HCT116 (cell line): ENCODE measurements at regions not wholly inside any gene's neighbourhood (a gene's known extent, or its start where the extent isn't known, plus 50 kb on each side); places are given as distances from the start of the nearest gene placed in this dataset.

Source experiments
- ATAC-seq: fragments of 200-7000 bp; cut with Tn5 transposase; 2 replicates; pipeline ENCODE4 v1.9.1; 2020; ENCODE audit warnings: mild to moderate bottlenecking, moderate library complexity
- BruUV-seq: library from RNA; stranded (reverse); fragments of 400-500 nt; replicated peaks from 2 replicates; lab custom pipeline; 2021; lab: Mats Ljungman, UMichigan
- CTCF ChIA-PET: fragments of 300-600 bp; sonication (Branson Sonifier 250); formaldehyde crosslinking; loops from one replicate; lab custom pipeline; 2021; ENCODE audit warnings: antibody characterized with exemption; lab: Charles Lee
- POLR2A ChIA-PET: fragments of 300-600, 350-600 bp; sonication (Branson Sonifier 250); formaldehyde crosslinking; loops from one replicate; lab custom pipeline; 2021; ENCODE audit warnings: antibody characterized with exemption; lab: Charles Lee
- RAD21 ChIA-PET, 2 experiments: fragments of 300-600 bp; sonication (Branson Sonifier 250); formaldehyde crosslinking; loops; one replicate each; lab custom pipeline; 2023; ENCODE audit warnings: low total read pairs in 2 of 2; ENCODE audit not compliant: uncharacterized antibody in 2 of 2, unreplicated experiment in 2 of 2, low non-redundant PET in 1 of 2; lab: Charles Lee
- DNase-seq: peaks from one replicate; pipeline ENCODE4 v3.0.0-alpha.2; 2010; ENCODE audit warnings: low read depth, low spot score
- H2AFZ ChIP-seq: fragments of 200-600 bp; shearing (Covaris generic), sonication (generic); 2 replicates; pipeline ENCODE4 v1.6.1; 2017; ENCODE audit warnings: low read depth, mixed run types, mixed read lengths, antibody characterized with exemption, low read length; ENCODE audit not compliant: poor library complexity, severe bottlenecking
- H3K27ac ChIP-seq: 2 replicates; pipeline ENCODE4 v1.5.1; 2012; ENCODE audit warnings: low read depth, low read length
- H3K27me3 ChIP-seq: fragments of 200-600 bp; sonication (generic); 2 replicates; pipeline ENCODE4 v1.6.1; 2016; ENCODE audit warnings: mixed run types, low read length, mixed read lengths; ENCODE audit not compliant: insufficient read depth
- H3K36me3 ChIP-seq, 2 experiments: fragments of 200-500 bp in 1 of 2; fragments of 200-600 bp in 1 of 2; sonication (Bioruptor generic) in 1 of 2; sonication (generic) in 1 of 2; 2 replicates each; pipeline versions ENCODE4 v1.5.1 to v1.6.1; 2014 to 2016; ENCODE audit warnings: low read length in 2 of 2, inconsistent platforms in 1 of 2, mixed read lengths in 1 of 2, mixed run types in 1 of 2; ENCODE audit not compliant: insufficient read depth in 2 of 2, control insufficient read depth in 1 of 2
- H3K4me1 ChIP-seq, 2 experiments: fragments of 200-600 bp in 1 of 2; sonication (generic) in 1 of 2; 2 replicates each; pipeline versions ENCODE4 v1.5.1 to v1.6.1; 2012 to 2017; ENCODE audit warnings: low read length in 2 of 2, inconsistent platforms in 1 of 2, mild to moderate bottlenecking in 1 of 2, mixed read lengths in 1 of 2, mixed run types in 1 of 2, moderate library complexity in 1 of 2; ENCODE audit not compliant: insufficient read depth in 2 of 2, control insufficient read depth in 1 of 2
- H3K4me2 ChIP-seq: fragments of 200-600 bp; sonication (generic); 2 replicates; pipeline ENCODE4 v1.6.1; 2017; ENCODE audit warnings: mixed run types, low read length, mixed read lengths
- H3K4me3 ChIP-seq, 2 experiments: fragments of 200-600 bp in 1 of 2; sonication (generic) in 1 of 2; replicated peaks in 1 of 2; 2 replicates each; pipeline ENCODE4 v1.5.1; 2011 to 2016; ENCODE audit warnings: low read length in 2 of 2, control low read depth in 1 of 2, low read depth in 1 of 2, mild to moderate bottlenecking in 1 of 2, mixed read lengths in 1 of 2, mixed run types in 1 of 2
- H3K79me2 ChIP-seq: fragments of 200-600 bp; sonication (generic); 2 replicates; pipeline ENCODE4 v1.6.1; 2017; ENCODE audit warnings: mild to moderate bottlenecking, mixed run types, low read length, moderate library complexity, mixed read lengths; ENCODE audit not compliant: insufficient read depth
- H3K9ac ChIP-seq: fragments of 200-600 bp; sonication (generic); 2 replicates; pipeline ENCODE4 v1.6.1; 2016; ENCODE audit warnings: low read length, mixed read lengths
- H3K9me2 ChIP-seq: fragments of 200-600 bp; sonication (generic), shearing (Covaris generic); 2 replicates; pipeline ENCODE4 v1.6.1; 2017; ENCODE audit warnings: mixed run types, mild to moderate bottlenecking, moderate library complexity; ENCODE audit not compliant: insufficient read depth
- H3K9me3 ChIP-seq, 2 experiments: fragments of 200-500 bp in 1 of 2; fragments of 200-600 bp in 1 of 2; sonication (Bioruptor generic) in 1 of 2; sonication (generic) in 1 of 2; 2 replicates each; pipeline ENCODE4 v1.6.1; 2014 to 2017; ENCODE audit warnings: low read length in 2 of 2, mixed read lengths in 2 of 2, inconsistent platforms in 1 of 2, low read depth in 1 of 2, mild to moderate bottlenecking in 1 of 2, mixed run types in 1 of 2, moderate library complexity in 1 of 2; ENCODE audit not compliant: control insufficient read depth in 1 of 2, insufficient read depth in 1 of 2
- H4K20me1 ChIP-seq: fragments of 200-600 bp; sonication (generic), shearing (Covaris generic); 2 replicates; pipeline ENCODE4 v1.6.1; 2017; ENCODE audit warnings: mixed run types, mild to moderate bottlenecking, moderate library complexity; ENCODE audit not compliant: insufficient read depth
- CBX3 ChIP-seq: IDR thresholded peaks from 2 replicates; pipeline ENCODE4 v1.6.1; 2012; ENCODE audit warnings: low read depth
- CEBPB ChIP-seq: IDR thresholded peaks from 2 replicates; pipeline ENCODE4 v1.6.1; 2012; ENCODE audit warnings: low read depth
- EGR1 ChIP-seq: IDR thresholded peaks from 2 replicates; pipeline ENCODE4 v1.6.1; 2012; ENCODE audit warnings: low read depth
- ELF1 ChIP-seq: IDR thresholded peaks from 2 replicates; pipeline ENCODE4 v1.6.1; 2012; ENCODE audit warnings: low read depth, borderline replicate concordance
- EZH2 ChIP-seq: fragments of 200-600 bp; sonication (generic); IDR thresholded peaks from 2 replicates; pipeline ENCODE4 v1.6.1; 2017; ENCODE audit warnings: antibody characterized with exemption, mixed run types
- EZH2phosphoT487 ChIP-seq: fragments of 200-600 bp; IDR thresholded peaks from 2 replicates; pipeline ENCODE4 v1.6.1; 2018; ENCODE audit warnings: antibody characterized with exemption, borderline replicate concordance
- FOSL1 ChIP-seq: IDR thresholded peaks from 2 replicates; pipeline ENCODE4 v1.6.1; 2012; ENCODE audit warnings: low read depth
- JUND ChIP-seq: IDR thresholded peaks from 2 replicates; pipeline ENCODE4 v1.6.1; 2012
- POLR2A ChIP-seq: IDR thresholded peaks from 2 replicates; pipeline ENCODE4 v1.7.0; 2011; ENCODE audit warnings: borderline replicate concordance; ENCODE audit not compliant: insufficient read depth, insufficient read length; ENCODE audit errors: extremely low read depth
- POLR2AphosphoS5 ChIP-seq: IDR thresholded peaks from 2 replicates; pipeline ENCODE4 v1.6.1; 2011; ENCODE audit warnings: mild to moderate bottlenecking, low read depth, low read length, moderate library complexity
- SRF ChIP-seq: IDR thresholded peaks from 2 replicates; pipeline ENCODE4 v1.6.1; 2012; ENCODE audit warnings: low read depth
- TCF7L2 ChIP-seq: IDR thresholded peaks from 2 replicates; pipeline ENCODE4 v1.7.0; 2011; ENCODE audit warnings: borderline replicate concordance, inconsistent platforms; ENCODE audit not compliant: insufficient read depth, insufficient read length; ENCODE audit errors: extremely low read depth
- YY1 ChIP-seq: IDR thresholded peaks from 2 replicates; pipeline ENCODE4 v1.6.1; 2011; ENCODE audit warnings: low read length, low read depth, moderate library complexity, mild to moderate bottlenecking; ENCODE audit not compliant: insufficient replicate concordance; ENCODE audit errors: extremely low read depth
- ZFX ChIP-seq: fragments of 450-650 bp; IDR thresholded peaks from 2 replicates; pipeline ENCODE4 v1.6.1; 2017
- ZNF274 ChIP-seq: fragments of 200-500 bp; sonication (Bioruptor generic); IDR thresholded peaks from 2 replicates; pipeline ENCODE4 v1.6.1; 2014; ENCODE audit warnings: mild to moderate bottlenecking, low read depth, low read length, inconsistent platforms
- intact Hi-C: fragments of 100-400 bp; cut with micrococcal nuclease; formaldehyde crosslinking; loops from 2 replicates; pipeline ENCODE4 v1.10.0; 2022
- TF ChIP-seq, protein P1 (sequence below): IDR thresholded peaks from 2 replicates; pipeline ENCODE4 v1.6.1; 2012
- TF ChIP-seq, protein P2 (sequence below): IDR thresholded peaks from 2 replicates; pipeline ENCODE4 v1.6.1; 2012; ENCODE audit warnings: low read depth
- TF ChIP-seq, protein P3 (sequence below): IDR thresholded peaks from 2 replicates; pipeline ENCODE4 v1.6.1; 2012
- TF ChIP-seq, protein P4 (sequence below), 3 experiments: fragments of 200-600 bp in 1 of 3; sonication (generic) in 1 of 3; IDR thresholded peaks in 2 of 3; conservative IDR thresholded peaks in 1 of 3; 2 replicates each; pipeline ENCODE4 v1.5.1; 2012 to 2017; ENCODE audit warnings: low read depth in 2 of 3, low read length in 2 of 3, antibody characterized with exemption in 1 of 3, borderline replicate concordance in 1 of 3, control low read depth in 1 of 3, mild to moderate bottlenecking in 1 of 3, mixed read lengths in 1 of 3, mixed run types in 1 of 3, moderate library complexity in 1 of 3; ENCODE audit not compliant: insufficient read depth in 1 of 3
- TF ChIP-seq, protein P5 (sequence below): IDR thresholded peaks from 2 replicates; pipeline ENCODE4 v1.6.1; 2011; ENCODE audit warnings: mild to moderate bottlenecking, low read length, moderate library complexity; ENCODE audit not compliant: insufficient replicate concordance; ENCODE audit errors: extremely low read depth

DNA sequence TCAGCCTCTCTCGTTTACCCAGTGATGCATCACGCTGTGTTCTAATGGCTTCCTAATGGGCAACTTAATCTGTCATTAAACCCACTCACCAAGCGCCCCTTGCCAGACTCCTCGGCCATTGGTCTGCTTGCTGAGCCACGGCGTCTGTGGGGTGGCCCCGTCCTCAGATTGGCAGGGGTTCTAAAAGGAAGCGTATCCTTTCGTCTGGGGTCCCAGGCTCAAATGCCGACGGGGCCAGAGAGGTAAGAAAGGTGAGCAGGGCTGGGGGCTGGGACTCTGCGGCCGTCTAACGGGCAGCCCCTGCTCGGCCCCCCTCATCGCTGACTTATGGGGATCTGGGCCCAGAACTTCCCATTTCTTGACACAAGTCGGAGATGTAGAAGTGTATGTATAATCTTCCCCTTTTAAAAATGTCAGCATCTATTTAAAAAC, 315.1 kb upstream of the PROK2 start:
- H2AFZ ChIP-seq: no peak overlapping the region
- POLR2A ChIA-PET: no interaction called here
- H3K9me2 ChIP-seq: no peaks in the 10 kb centered on the region
- no peak for DNase-seq
- no peaks in the 10 kb centered on the region for H3K4me1 ChIP-seq
- no peak for TF ChIP-seq YY1
- TF ChIP-seq EZH2: no peak
- no peak for TF ChIP-seq EGR1
- TF ChIP-seq POLR2A: no peak
- no peak for TF ChIP-seq ZNF274
- TF ChIP-seq POLR2AphosphoS5: no peak
- no peak for TF ChIP-seq CBX3
- TF ChIP-seq, protein P1, sequence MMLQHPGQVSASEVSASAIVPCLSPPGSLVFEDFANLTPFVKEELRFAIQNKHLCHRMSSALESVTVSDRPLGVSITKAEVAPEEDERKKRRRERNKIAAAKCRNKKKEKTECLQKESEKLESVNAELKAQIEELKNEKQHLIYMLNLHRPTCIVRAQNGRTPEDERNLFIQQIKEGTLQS: no peak
- TF ChIP-seq, protein P2, sequence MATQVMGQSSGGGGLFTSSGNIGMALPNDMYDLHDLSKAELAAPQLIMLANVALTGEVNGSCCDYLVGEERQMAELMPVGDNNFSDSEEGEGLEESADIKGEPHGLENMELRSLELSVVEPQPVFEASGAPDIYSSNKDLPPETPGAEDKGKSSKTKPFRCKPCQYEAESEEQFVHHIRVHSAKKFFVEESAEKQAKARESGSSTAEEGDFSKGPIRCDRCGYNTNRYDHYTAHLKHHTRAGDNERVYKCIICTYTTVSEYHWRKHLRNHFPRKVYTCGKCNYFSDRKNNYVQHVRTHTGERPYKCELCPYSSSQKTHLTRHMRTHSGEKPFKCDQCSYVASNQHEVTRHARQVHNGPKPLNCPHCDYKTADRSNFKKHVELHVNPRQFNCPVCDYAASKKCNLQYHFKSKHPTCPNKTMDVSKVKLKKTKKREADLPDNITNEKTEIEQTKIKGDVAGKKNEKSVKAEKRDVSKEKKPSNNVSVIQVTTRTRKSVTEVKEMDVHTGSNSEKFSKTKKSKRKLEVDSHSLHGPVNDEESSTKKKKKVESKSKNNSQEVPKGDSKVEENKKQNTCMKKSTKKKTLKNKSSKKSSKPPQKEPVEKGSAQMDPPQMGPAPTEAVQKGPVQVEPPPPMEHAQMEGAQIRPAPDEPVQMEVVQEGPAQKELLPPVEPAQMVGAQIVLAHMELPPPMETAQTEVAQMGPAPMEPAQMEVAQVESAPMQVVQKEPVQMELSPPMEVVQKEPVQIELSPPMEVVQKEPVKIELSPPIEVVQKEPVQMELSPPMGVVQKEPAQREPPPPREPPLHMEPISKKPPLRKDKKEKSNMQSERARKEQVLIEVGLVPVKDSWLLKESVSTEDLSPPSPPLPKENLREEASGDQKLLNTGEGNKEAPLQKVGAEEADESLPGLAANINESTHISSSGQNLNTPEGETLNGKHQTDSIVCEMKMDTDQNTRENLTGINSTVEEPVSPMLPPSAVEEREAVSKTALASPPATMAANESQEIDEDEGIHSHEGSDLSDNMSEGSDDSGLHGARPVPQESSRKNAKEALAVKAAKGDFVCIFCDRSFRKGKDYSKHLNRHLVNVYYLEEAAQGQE: no peak
- no peak for TF ChIP-seq SRF
- TF ChIP-seq ELF1: no peak
- no peak for TF ChIP-seq FOSL1
- TF ChIP-seq, protein P3, sequence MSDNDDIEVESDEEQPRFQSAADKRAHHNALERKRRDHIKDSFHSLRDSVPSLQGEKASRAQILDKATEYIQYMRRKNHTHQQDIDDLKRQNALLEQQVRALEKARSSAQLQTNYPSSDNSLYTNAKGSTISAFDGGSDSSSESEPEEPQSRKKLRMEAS: no peak
- TF ChIP-seq, protein P4, sequence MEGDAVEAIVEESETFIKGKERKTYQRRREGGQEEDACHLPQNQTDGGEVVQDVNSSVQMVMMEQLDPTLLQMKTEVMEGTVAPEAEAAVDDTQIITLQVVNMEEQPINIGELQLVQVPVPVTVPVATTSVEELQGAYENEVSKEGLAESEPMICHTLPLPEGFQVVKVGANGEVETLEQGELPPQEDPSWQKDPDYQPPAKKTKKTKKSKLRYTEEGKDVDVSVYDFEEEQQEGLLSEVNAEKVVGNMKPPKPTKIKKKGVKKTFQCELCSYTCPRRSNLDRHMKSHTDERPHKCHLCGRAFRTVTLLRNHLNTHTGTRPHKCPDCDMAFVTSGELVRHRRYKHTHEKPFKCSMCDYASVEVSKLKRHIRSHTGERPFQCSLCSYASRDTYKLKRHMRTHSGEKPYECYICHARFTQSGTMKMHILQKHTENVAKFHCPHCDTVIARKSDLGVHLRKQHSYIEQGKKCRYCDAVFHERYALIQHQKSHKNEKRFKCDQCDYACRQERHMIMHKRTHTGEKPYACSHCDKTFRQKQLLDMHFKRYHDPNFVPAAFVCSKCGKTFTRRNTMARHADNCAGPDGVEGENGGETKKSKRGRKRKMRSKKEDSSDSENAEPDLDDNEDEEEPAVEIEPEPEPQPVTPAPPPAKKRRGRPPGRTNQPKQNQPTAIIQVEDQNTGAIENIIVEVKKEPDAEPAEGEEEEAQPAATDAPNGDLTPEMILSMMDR (IDR thresholded peaks at IDR 0.05 in 2 of 3, conservative IDR thresholded peaks at IDR 0.05 in 1 of 3; ENCODE audit: borderline replicate concordance in 1 of 3, insufficient read depth in 1 of 3, low read depth in 2 of 3, low read length in 2 of 3): no peak
- TF ChIP-seq ZFX: no peak
- TF ChIP-seq TCF7L2: no peak
- TF ChIP-seq CEBPB: no peak
- TF ChIP-seq, protein P5, sequence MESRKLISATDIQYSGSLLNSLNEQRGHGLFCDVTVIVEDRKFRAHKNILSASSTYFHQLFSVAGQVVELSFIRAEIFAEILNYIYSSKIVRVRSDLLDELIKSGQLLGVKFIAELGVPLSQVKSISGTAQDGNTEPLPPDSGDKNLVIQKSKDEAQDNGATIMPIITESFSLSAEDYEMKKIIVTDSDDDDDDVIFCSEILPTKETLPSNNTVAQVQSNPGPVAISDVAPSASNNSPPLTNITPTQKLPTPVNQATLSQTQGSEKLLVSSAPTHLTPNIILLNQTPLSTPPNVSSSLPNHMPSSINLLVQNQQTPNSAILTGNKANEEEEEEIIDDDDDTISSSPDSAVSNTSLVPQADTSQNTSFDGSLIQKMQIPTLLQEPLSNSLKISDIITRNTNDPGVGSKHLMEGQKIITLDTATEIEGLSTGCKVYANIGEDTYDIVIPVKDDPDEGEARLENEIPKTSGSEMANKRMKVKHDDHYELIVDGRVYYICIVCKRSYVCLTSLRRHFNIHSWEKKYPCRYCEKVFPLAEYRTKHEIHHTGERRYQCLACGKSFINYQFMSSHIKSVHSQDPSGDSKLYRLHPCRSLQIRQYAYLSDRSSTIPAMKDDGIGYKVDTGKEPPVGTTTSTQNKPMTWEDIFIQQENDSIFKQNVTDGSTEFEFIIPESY: no peak
- no peak for TF ChIP-seq JUND
- no peak for TF ChIP-seq EZH2phosphoT487
- H3K4me2 ChIP-seq: no peak overlapping the region
- H3K9me3 ChIP-seq: no peaks in the 10 kb centered on the region
- no peak overlapping the region for H3K27ac ChIP-seq
- no peak for ATAC-seq
- intact Hi-C loops: no loop called here
- RAD21 ChIA-PET: no interaction called here
- H3K4me3 ChIP-seq: no peak overlapping the region
- no peaks in the 10 kb centered on the region for H4K20me1 ChIP-seq
- no peaks in the 10 kb centered on the region for H3K36me3 ChIP-seq
- peaks cover 28% of the 10 kb centered on the region for H3K27me3 ChIP-seq
- CTCF ChIA-PET: interaction anchor here (0.8 kb wide), 1 partner anchor 9 kb away, joined by 3 read pairs; no protein-coding TSS in a partner anchor
- no TSS peak for BruUV-seq
- no peaks in the 10 kb centered on the region for H3K79me2 ChIP-seq
- H3K9ac ChIP-seq: no peak overlapping the region
